NB4 (cell line): ENCODE measurements at regions not wholly inside any gene's neighbourhood (a gene's known extent, or its start where the extent isn't known, plus 50 kb on each side); places are given as distances from the start of the nearest gene placed in this dataset.
A peak's percentile ranks its signal among the peaks of the same experiment; 100 is the strongest.

Experiments
- DNase-seq: peaks from one replicate; pipeline ENCODE4 v3.0.0; 2010; ENCODE audit warnings: low read depth
- H3K4me3 ChIP-seq: one replicate; pipeline ENCODE4 v1.5.1; 2011; ENCODE audit warnings: mild to moderate bottlenecking, low read depth, low read length, moderate library complexity
- CTCF ChIP-seq: IDR thresholded peaks from one replicate; pipeline ENCODE4 v1.5.1; 2012; ENCODE audit warnings: low read depth, low read length
- MAX ChIP-seq: IDR thresholded peaks from 2 replicates; pipeline ENCODE4 v1.6.1; 2011; ENCODE audit warnings: low read depth, low read length
- MYC ChIP-seq: IDR thresholded peaks from 2 replicates; pipeline ENCODE4 v1.6.1; 2011; ENCODE audit warnings: low read depth, low read length
- POLR2A ChIP-seq: IDR thresholded peaks from 2 replicates; pipeline ENCODE4 v1.6.1; 2011; ENCODE audit warnings: mild to moderate bottlenecking; ENCODE audit not compliant: insufficient read length; ENCODE audit errors: extremely low read depth

- H3K4me3 ChIP-seq, result no peak overlapping the region
- DNase-seq, result no peak
These were observed 111.6 kb upstream of the DLX2 start for GRCh38 chr2:172214252-172214651.

GRCh38 chr2:172215172-172215935 lies 112.7 kb upstream of the DLX2 start:
- no peak for DNase-seq
- H3K4me3 ChIP-seq, result no peak overlapping the region
- TF ChIP-seq POLR2A (no peak), MAX (no peak), CTCF (no peak), MYC (no peak)

More at GRCh38 chr2:172214252-172214651, 111.6 kb upstream of the DLX2 start:
- TF ChIP-seq CTCF (no peak), MYC (no peak), POLR2A (no peak), MAX (no peak)

- no peak for DNase-seq
- TF ChIP-seq MAX, result no peak
- no peak for TF ChIP-seq POLR2A
- TF ChIP-seq CTCF, result no peak
- no peak for TF ChIP-seq MYC
- no peak overlapping the region for H3K4me3 ChIP-seq
These were observed 113.2 kb upstream of the DLX2 start for GRCh38 chr2:172215936-172216335.

- TF ChIP-seq POLR2A (no peak), CTCF (no peak), MAX (no peak), MYC (no peak)
- DNase-seq, result no peak
These were observed 113.8 kb upstream of the DLX2 start for GRCh38 chr2:172216477-172216876.

GRCh38 chr2:172219201-172219600 lies 116.5 kb upstream of the DLX2 start:
- no peak overlapping the region for H3K4me3 ChIP-seq
- peak; percentile 36 for DNase-seq
- TF ChIP-seq POLR2A (no peak), CTCF (no peak), MYC (no peak), MAX (no peak)

More at GRCh38 chr2:172216477-172216876, 113.8 kb upstream of the DLX2 start:
- H3K4me3 ChIP-seq, result no peak overlapping the region
